Dermis microvascular lymphatic vessel endothelial cell (primary cell): ENCODE measurements at regions not wholly inside any gene's neighbourhood (a gene's known extent, or its start where the extent isn't known, plus 50 kb on each side); places are given as distances from the start of the nearest gene placed in this dataset.
"Not testable (repeated sequence)": the region's sequence is repeated elsewhere in the genome, so short reads cannot be mapped to it uniquely, and the experiment has no call there.

Source experiments
- DNase-seq, 2 donors: peaks; one replicate each; pipeline versions ENCODE4 v3.0.0 to v3.0.0-alpha.2; 2010; ENCODE audit warnings: low read depth in 2 of 2

DNA sequence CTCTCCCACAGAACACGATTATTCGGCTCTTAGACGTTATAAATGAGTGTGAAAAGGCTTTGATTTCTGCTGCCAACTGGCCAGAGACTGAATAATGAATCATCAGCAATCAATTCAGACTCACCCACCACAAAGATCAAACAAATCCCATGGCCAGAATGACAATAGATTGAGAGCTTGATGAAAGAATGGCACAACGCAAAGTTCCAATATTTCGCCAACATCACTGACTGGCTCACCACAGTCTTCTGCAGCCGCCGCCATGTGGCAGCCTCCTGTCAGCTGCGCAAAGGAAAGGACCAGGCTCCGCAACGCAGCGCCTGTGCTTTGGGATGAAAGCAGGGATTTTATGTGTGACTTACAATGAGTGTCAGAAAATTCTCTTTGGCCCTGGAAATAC lies 104.4 kb upstream of the SOX11 start:
- no peak for DNase-seq

DNA sequence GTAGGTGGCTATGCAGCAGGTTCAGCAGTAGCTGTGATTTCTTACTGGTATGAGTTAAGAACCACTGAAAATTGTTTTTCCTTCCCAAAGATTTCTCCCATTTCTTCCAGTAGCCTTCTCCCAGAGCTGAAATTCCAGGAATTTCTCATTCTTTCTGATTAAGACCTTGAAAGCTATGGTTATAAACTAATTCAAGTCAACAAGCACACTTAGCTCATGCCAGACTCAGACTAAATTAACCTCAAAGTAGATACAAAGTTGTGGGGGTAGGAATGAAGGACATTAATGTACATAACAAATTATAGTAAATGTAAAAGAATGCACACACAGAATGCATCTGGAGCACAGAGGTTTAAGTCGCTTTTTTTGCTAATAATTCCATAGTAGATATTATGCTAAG lies 103.6 kb upstream of the SOX11 start:
- no peak for DNase-seq

DNA sequence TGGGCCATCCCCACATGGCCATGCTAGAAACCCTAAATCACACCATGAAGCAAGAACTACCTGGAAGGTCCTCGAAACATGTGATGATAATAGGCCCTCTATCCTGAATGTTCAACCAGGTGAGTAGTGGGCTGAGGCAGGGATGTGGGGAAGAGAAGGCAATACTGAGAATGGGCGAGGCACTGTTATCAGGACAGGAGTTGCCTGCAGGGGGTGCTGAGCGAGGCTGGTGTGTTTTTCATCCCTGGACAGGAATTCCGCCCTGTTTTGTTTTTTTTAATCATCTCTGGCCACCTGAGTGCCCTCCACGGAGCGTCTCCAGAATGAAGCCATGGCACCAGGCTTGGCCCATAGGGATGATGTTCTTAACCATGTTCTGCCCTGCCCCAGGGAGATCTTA lies 103.0 kb upstream of the SOX11 start:
- no peak for DNase-seq

DNA sequence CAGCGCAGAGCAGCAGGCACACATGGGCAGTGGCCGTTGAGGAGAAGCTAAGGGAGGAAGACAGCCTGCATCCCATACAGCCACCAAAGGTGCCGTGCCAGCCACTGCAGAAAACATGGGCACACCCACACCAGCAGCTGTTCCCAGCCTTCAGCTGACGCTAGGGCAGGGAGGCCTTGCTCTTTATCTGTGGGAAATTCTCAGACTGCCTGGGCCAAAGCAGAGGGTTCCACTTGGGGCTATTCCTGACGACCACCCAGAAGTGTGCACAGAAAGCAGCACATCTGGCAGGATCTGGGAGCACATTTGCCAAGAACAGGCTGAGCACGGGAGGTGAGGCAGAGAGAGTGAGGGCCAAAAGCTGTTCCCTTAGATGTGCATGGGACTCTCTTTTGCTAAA lies 101.3 kb upstream of the SOX11 start:
- no peak for DNase-seq

DNA sequence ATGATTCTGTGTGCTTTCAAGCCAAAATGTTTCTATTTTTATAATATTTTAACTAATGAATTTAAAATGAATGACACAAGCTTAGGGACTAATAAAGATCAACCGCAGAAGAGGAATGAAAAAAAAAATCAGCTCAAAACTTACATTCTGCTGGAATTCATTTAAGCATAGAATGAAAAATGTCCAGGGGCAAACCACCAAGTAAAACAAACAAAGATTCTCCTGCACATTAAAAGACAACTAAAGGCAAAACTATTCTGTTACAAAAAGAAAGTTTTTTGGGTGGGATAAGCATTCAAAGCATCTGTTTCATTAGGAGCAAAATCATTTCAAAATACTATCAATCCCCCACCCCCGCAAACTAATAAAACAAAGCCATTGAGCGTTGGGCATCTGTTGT lies 99.3 kb upstream of the SOX11 start:
- no peak for DNase-seq

- DNase-seq = no peak
Observed at GRCh38 chr2:5594249-5594695, 97.9 kb upstream of the SOX11 start.

- DNase-seq = no peak
Observed at GRCh38 chr2:5596868-5597267, 95.3 kb upstream of the SOX11 start.

DNA sequence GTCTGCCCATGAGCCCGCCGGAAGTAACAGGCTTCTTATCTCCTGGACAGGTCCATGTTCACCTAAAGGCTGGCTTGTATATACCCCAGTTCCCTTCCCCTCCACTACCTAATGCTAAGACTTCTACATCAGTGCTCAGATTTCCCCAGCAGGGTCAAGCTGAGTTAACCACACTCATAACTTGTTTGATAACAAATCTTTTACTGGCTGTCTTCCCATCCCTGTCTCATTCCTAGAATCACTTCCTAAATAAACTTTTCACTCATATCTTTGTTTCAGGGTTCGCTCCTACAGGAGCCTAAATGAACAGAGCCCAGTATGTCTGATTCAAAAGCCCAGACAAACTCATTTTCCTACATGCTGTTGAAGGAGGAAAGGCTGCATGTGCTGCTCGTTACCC lies 94.0 kb upstream of the SOX11 start:
- no peak for DNase-seq

DNA sequence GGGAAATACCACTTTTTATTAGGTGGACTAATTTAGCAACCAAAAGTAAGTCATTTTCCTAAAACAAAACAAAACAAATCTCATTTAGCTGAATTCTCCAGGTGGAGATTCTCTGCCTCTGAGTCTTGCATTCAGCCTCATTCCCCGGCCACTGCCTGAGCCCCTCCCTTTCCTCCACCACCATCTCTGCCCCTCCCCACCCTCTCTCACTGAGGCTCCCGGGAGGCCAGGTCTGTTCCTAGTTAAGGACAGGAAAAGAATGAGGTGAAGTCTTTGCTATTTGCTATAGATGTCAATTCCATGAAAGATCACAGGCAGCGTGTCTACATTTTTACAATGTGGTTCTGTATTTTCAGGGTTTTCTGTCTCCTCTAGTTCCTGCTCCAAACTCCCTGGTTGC lies 83.0 kb upstream of the SOX11 start:
- no peak for DNase-seq

- no peak for DNase-seq
Observed at GRCh38 chr2:5612666-5613065, 79.5 kb upstream of the SOX11 start.

GRCh38 chr2:5616019-5616418 lies 76.2 kb upstream of the SOX11 start:
- no peak for DNase-seq

DNA sequence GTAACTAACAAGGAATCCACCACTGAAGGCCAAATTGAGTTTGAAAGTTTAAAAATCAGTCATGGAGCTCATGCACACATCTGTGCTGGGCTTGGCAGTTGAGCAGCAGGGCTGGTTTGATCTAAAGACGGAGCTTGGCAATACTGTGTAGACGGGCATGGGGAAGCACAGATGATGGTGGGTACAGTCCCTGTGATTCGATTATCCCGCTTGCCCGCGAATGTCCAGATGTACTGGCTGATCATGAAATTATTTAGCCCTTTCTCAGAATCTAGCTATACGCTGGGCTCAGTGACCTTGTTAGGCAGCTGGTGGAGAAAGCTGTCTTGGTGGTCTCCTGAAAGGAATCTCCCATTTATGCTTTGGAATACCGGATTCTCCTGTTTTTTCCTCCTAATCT lies 74.8 kb upstream of the SOX11 start:
- no peak for DNase-seq

GRCh38 chr2:5617796-5618195 lies 74.4 kb upstream of the SOX11 start:
- DNase-seq = no peak

- DNase-seq = no peak
Observed at GRCh38 chr2:5618271-5618670, 73.9 kb upstream of the SOX11 start.

GRCh38 chr2:5625556-5626065 lies 66.6 kb upstream of the SOX11 start:
- not testable (repeated sequence) for DNase-seq

- DNase-seq = not testable (repeated sequence)
Observed at GRCh38 chr2:5628484-5628883, 63.7 kb upstream of the SOX11 start.

GRCh38 chr2:5629510-5629909 lies 62.7 kb upstream of the SOX11 start:
- not testable (repeated sequence) for DNase-seq

DNA sequence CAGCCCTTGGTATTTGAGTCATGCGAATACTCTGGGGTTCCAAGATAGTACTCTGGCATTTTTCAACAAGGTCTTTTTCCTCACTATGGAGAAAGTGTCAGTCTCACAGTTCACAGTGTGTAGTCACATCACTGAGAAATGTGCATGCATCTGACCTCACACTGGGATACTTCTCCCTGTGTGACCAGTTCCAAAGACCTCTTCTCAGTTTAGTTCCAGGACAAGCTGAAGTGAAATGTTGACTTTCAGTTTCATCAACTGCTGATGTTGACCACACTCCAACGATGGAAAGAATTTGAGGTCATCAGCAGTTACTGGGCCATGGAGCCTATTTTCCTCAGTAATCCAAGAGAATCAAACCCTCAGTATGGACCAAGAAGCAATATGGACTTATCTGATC lies 55.1 kb upstream of the SOX11 start:
- not testable (repeated sequence) for DNase-seq
